GM13976 (cell line): ENCODE measurements at regions not wholly inside any gene's neighbourhood (a gene's known extent, or its start where the extent isn't known, plus 50 kb on each side); places are given as distances from the start of the nearest gene placed in this dataset.

Source experiments
- DNase-seq: peaks from one replicate; pipeline ENCODE4 v3.0.0; 2012; ENCODE audit warnings: low spot score
- CTCF ChIP-seq: IDR thresholded peaks from 2 replicates; pipeline ENCODE4 v1.5.1; 2012; ENCODE audit warnings: borderline replicate concordance, mild to moderate bottlenecking; ENCODE audit not compliant: insufficient read depth; ENCODE audit errors: extremely low read depth, missing control alignments, control extremely low read depth
- in situ Hi-C: fragments of 300-500 bp; cut with MboI; formaldehyde crosslinking; loops from one replicate; pipeline ENCODE4 v1.12.0; 2022; ENCODE audit warnings: low sequenced_read_pairs, mixed read lengths, inconsistent platforms; ENCODE audit not compliant: unreplicated experiment

- TF ChIP-seq CTCF = no peak
- DNase-seq = no peak
- in situ Hi-C loops = no loop called here
Observed at GRCh38 chr15:29409890-29410289, 140.3 kb upstream of the NSMCE3 start.

GRCh38 chr15:29405564-29405963, 135.9 kb upstream of the NSMCE3 start:
- in situ Hi-C loops = no loop called here
- DNase-seq = no peak
- no peak for TF ChIP-seq CTCF

- no peak for TF ChIP-seq CTCF
- in situ Hi-C loops = no loop called here
- DNase-seq = no peak
Observed at GRCh38 chr15:29403772-29404171, 134.2 kb upstream of the NSMCE3 start.

GRCh38 chr15:29401644-29402043, 132.0 kb upstream of the NSMCE3 start:
- in situ Hi-C loops = no loop called here
- TF ChIP-seq CTCF = no peak
- no peak for DNase-seq

DNA sequence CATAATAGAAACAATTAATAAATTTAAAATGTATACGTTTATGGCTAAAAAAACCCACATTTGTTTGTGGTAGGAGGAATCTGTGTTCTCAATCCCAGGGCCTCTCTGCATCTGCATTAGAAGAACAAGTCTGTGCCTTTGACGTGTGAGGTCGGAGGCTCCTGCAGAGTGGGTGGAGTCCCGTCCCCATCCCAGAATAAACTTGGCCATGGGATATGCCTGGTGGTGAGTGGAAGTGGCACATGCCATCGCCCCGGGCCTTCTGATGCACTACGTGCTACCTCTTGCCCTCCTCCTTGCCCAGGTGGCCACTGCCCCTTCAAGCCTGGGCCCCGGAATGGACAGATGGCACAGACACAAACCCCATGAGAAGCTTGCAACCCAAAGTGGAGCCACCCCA, 131.1 kb upstream of the NSMCE3 start:
- TF ChIP-seq CTCF = no peak
- in situ Hi-C loops = no loop called here
- no peak for DNase-seq

GRCh38 chr15:29398907-29399306, 129.3 kb upstream of the NSMCE3 start:
- no peak for DNase-seq
- in situ Hi-C loops = no loop called here
- no peak for TF ChIP-seq CTCF
